ENCODE measurements at regions not wholly inside any gene's neighbourhood (a gene's known extent, or its start where the extent isn't known, plus 50 kb on each side); places are given as distances from the start of the nearest gene placed in this dataset.
A peak's percentile ranks its signal among the peaks of the same experiment; 100 is the strongest.

GRCh38 chr22:48138427-48138826 is 1376.0 kb downstream of the TBC1D22A start:
- DNase-seq = no peak

DNA sequence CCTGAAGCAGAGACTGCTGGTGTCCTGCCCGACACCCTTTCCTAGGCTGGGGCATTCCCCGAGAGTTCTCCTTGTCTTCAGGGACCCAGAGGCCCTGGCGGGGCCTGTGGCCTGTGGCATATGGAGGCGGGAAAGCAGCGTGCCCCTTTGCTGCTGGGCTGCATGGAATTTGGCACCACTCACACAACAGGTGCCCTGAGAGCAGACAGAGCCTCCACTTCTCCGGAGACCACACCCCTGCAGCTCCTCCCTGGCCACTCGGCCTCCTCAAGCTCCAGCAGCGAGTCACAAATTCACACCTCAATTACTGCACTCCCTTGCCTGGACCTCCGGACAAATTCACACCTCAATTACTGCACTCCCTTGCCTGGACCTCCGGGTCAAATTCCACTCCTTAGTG is 1375.2 kb downstream of the TBC1D22A start:
- DNase-seq = no peak

DNA sequence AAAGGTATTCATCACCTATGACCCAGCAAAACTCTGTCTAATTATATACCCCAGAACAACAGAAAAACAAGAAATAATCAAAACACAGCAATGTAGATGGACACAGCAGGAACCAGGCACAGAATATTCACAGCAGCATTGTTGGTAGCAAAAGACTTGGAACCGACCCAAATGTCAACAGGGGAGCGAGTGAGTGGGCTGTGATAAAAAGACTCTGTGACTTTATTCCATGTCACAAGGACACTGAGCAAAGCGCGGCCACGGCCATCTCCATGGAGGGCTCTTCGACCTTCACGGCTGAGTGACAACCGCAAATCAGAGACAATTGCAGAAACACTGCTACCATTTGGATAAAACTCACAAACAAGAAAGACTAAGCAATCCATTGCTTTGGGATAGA is 1373.1 kb downstream of the TBC1D22A start:
- DNase-seq = no peak

- no peak for DNase-seq
These were observed 1363.0 kb downstream of the TBC1D22A start for GRCh38 chr22:48125416-48125815.

DNA sequence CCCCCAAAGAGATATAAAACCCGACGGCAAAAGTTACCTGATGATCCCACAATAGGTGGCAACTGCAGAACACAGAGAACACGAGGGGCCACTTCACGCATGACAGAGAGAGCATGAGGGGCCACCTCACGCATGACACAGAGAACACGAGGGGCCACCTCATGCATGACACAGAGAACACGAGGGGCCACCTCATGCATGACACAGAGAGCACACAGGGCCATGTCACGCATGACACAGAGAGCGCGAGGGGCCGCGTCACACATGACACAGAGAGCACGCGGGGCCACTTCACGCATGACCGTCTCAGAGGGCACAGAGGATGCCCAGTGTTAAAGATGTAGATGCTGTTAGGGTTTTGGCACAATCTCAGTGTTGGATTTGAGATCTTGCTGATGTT is 1359.5 kb downstream of the TBC1D22A start:
- no peak for DNase-seq

DNA sequence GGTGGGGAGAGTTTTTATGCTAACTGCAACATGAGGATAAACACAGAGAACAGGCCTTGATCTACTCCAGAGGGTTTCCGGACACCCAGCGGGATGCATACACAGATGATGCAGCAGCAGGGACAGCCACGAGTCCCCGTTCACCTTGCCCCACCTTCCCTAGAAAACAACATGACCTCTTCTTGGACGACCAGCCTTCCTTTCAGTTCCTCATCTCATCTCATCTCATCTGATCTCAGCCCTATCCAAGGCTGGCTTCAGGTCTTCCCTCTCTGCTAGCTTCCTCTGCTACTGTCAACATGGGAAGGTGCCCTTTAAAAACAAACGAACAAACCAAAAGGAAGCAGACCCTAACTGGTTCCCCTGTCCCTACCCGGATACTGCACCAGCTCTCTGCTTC is 1356.2 kb downstream of the TBC1D22A start:
- no peak for DNase-seq

DNA sequence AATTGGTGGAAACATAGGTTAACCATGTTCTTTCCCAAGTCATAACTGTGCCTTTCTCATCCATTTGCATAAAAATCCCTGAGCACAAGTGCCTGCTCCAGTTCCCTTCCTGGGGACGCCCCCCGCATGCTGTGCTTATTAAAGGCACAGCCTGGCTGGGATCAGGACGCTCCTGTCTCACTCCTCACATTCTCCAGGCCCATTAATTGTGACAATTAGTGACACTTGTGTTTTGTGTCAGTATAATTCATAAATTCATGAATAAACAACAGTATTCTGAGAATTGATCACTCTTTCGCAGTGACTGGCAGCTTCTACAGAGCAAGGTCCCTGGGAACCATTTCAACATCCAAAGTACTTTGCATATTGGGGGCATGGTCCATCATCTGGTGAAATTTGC is 1354.4 kb downstream of the TBC1D22A start:
- DNase-seq = no peak

DNA sequence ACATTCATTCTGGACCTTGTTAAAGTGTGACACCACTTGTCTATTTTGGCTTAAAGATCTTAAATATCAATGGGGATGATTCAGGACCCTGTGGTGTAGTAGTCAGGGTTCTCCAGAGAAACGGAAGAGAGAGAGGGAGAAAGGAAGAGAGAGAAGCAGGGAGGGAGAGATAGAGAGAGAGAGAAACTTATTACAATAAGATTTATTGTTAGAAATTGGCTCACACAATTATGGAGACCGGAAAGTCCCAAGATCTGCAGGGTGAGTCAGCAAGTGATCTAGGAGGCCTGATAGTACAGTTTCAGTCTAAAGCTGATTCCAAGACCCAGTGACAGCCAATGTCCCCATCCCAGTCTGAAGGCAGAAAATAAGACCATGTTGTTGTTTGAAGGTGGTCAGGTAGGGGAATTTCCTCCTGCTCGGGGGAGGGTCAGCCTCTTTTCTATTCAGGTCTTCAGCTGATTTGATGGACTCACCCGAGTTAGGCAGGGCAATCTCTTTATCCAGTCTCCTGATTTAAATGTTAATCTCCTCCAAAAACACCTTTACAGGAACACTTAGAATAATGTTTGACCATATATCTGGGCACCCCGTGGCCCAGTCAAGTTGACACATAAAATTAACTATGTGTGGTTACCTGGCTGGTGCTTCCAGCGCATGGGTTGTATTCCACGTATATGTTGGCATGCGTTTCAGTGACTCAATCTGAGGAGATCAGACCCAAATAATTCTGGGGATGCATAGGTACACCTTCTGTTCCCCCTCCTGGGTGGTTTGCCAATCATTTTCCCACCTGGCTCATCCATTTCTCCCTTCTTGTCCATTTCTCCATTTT is 1350.5 kb downstream of the TBC1D22A start:
- peak; percentile 9 for DNase-seq

- no peak for DNase-seq
These were observed 1344.3 kb downstream of the TBC1D22A start for GRCh38 chr22:48106715-48107259.

- DNase-seq = no peak
These were observed 1343.8 kb downstream of the TBC1D22A start for GRCh38 chr22:48106215-48106614.

DNA sequence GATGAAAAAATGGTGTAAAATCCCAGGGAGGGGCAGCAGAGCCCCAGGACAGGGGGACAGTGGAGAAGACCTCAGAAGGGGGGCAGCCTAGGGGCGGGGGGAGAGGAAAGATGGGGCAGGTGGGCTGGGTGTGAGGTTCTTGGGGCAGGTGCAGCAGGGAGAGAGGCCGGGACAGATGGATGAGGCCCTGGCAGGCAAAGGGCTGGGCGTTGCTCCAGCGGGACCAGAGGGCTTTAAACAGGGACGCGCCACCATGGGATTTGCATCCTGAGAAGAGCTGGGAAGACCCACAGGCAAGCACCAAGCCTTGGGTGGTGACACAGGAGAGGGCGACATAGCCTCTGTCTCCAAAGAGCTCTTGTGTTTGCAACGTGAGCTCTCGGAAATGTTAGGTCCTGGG is 1342.8 kb downstream of the TBC1D22A start:
- no peak for DNase-seq

DNA sequence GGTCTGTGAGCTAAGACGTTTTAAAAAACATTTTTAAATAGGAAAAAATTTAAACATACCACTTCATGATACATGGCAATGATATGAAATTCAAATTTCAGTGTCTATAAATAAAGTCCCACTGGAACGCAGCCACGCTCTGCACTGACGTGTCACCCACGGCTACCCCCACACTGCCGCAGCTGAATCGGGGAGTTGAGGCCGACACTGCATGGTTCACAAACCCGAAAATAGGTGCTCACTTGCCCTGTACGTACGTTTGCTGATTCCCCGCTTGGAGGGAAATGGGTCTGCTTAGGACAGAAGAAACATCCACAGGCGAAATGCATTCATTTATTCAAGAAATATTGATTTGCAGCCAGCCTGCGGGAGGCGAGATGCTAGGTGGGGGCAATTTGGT is 1342.3 kb downstream of the TBC1D22A start:
- no peak for DNase-seq

DNA sequence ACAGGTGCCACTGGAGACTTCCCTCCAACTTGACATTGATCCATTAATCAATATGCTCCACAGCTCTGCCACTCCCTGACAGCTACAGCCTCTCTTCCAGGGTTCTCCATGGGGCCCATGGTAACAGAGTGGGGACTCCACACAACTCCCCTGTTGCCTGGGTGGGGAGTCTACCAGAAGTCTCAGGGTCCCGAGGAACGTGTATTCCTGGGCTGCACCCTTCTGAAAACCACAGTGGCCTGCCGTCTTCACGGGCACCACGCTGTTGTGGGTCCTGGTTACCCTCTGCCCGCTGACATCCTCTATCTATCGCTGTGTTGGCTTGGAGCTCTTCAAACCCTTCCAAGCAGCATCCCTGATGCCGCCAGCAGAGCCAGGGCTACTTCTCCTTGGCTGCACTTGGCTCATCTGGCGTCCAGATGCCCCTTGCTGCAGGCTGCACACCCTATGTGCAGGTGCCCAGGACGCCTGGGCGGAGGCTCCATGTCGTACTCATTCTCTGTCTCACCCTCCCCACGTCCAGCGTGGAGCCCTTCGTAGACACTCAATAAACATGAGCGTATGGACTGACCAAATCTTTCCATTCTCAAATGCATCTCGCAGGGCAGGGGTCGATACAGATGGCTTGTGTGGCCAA is 1341.8 kb downstream of the TBC1D22A start:
- no peak for DNase-seq

- no peak for DNase-seq
These were observed 1340.9 kb downstream of the TBC1D22A start for GRCh38 chr22:48103126-48103875.

GRCh38 chr22:48102581-48102980 is 1340.1 kb downstream of the TBC1D22A start:
- DNase-seq = no peak

GRCh38 chr22:48101704-48102103 is 1339.3 kb downstream of the TBC1D22A start:
- no peak for DNase-seq

DNA sequence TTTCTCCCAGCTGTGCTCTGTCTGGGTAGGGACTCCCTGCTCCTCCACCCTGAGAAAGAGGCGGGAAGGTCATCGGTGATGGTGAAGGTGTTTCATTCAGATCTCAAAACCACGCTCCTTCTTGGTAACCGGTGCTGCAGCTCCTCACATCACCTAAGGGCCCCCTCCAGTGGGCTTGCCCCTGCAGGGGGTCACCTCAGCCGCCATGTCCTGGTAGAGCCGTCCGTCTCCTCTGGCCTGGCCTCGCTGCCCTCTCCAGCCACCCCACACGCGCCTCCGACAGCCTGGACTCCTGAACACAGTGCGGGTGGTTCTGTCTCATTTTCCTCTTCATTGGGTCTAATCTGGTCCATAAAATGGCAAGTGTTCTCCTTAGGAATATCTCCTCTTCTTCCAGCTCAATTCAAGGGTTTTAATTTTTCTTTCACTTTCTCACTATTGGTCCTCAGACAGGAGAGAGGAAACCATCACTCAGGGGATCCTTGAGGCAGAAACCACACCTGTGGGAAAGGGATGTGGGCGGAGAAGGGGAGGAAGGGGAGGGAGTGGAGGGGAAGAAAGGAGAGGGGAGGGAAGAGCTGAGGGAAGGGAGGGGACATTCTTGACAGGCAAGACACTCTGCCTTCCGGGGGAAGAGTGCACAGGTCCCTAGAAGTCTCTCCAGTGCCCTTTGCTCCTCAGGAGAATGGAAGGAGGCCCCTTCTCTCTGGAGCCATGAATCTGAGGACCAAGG is 1338.4 kb downstream of the TBC1D22A start:
- no peak for DNase-seq

DNA sequence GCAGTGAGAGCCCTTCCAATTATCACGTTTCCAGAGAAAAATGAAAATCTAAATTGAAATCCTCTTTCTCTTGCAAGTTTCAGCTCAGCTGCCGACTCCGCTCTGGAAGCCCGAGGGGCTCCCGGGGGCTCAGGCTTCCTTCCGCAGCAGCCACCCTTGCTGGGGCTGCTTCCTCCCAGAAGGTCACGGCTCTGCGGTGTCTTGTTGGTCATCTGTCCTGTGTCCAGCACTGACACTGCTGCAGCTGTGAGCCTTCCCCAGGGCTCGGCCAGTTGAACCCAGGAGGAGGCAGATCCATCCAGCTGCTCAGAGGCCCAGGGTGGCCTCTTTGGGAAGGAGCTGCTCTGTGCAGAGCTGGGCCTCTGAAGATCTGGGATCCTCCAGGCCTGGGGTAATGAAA is 1337.2 kb downstream of the TBC1D22A start:
- no peak for DNase-seq

GRCh38 chr22:48099251-48099650 is 1336.8 kb downstream of the TBC1D22A start:
- DNase-seq = no peak

- no peak for DNase-seq
These were observed 1336.4 kb downstream of the TBC1D22A start for GRCh38 chr22:48098921-48099245.

DNA sequence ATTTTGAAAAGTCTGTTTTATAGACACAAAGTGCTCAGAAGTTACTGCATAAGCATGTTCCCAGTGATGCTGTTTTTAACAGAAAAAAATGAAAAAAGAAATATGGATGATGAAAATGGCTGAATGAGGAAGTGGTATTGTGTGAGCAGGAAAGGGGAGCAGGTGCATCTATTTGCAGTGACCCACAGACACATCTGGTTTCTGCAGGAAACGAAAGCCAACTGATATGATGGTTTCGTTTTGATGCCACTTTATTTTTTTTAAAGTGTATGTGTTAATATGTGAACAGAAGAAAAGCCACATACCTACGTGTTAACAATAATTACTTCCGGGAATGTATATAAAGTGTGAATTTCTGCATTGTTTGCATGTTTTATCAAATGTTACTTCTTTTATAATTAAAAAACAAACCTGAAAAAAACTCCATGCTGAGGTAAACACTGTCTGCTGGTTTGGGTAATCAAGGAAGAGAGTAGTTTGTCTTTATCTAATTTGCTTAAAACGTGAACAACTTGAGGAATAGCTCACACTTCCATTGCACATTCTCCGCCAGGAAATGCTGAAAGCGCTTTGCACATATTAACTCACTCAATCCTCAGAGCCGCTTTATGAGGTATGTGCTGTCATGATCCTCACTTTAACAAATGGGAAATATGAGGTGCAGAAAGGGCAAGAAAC is 1335.9 kb downstream of the TBC1D22A start:
- peak; percentile 22 for DNase-seq

DNA sequence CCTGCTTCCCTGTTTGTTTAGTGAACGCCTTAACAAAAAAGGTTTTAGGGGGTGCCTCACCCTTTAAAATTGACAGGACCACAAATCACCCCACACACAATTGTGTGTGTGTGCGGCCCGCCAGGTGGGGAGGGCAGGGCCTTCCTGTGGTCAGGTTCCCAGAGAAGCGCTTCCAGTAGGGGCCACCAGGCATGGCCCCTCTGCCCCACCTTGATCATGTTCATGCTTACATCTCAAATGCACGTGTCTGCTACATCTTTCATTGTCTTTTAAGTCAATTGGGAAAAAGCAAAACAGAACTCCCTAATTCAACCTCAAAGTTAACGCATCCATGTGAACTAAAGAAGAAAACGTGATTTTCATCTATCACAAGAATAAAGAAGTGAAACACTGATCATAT is 1335.3 kb downstream of the TBC1D22A start:
- DNase-seq = no peak

All from inflammatory macrophage treated with lipopolysaccharide for 4 hours (primary cell).